HK-2 (cell line): ENCODE measurements at regions not wholly inside any gene's neighbourhood (a gene's known extent, or its start where the extent isn't known, plus 50 kb on each side); places are given as distances from the start of the nearest gene placed in this dataset.
"Not testable (repeated sequence)": the region's sequence is repeated elsewhere in the genome, so short reads cannot be mapped to it uniquely, and the experiment has no call there.

Experiments used
- DNase-seq: peaks from one replicate; pipeline ENCODE4 v3.0.0-alpha.2; 2018; ENCODE audit not compliant: unreplicated experiment

DNA sequence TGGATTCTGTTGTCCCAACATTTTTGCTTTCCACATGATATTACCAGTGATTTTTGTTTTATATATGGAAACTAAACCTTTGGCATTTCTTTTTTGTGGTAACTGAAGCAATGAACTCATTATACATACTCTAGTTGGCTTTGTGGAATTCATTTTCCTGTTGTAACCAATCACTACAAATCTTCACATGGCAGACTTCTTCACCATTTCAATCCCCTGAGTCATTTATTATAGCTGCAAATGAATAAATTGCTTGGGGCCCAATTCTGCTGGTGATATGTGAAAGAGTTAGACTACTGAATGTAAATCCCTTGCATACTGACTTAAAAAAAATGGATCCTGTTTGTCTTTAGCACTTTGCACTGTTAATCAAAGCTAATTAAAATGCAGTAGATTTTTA lies 1709.6 kb upstream of the WWC1 start:
- DNase-seq: no peak

DNA sequence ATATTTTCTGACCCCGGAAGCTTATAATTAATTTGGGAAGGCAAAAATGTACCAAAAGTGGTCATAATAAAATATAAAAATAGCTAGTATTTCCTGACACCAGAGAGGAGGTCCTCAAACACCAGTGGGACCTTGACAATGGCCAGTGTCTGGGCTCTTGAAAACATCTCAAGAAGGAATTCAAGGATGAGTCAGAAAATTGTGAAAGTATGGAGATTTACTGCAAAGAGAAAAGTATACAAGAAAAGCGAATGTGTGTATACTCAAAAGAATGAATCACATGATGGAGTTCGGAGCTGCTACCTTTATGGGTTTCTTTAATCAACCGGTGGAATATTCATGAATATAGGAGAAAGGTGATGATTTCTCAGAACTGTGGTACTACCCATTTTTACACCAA lies 1709.0 kb upstream of the WWC1 start:
- no peak for DNase-seq

DNA sequence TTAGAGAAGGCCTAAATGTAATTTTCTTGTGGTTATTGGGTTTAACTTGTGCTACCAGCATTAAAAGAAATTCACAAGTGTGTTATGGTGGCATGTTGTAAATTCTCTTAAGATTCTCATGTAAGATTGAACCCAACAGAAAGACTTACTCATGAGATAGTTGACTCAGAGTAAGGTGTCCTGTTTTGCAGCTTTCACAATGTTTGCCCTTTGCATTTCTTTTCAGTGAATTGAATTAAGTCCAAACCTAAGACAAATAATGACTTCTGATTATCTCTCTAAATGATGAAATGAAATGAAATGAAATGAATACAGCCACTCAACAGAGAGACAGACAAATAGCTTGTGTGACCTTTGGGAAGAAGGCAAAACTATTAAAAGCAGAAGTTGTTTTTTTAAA lies 1696.9 kb upstream of the WWC1 start:
- DNase-seq: no peak

DNA sequence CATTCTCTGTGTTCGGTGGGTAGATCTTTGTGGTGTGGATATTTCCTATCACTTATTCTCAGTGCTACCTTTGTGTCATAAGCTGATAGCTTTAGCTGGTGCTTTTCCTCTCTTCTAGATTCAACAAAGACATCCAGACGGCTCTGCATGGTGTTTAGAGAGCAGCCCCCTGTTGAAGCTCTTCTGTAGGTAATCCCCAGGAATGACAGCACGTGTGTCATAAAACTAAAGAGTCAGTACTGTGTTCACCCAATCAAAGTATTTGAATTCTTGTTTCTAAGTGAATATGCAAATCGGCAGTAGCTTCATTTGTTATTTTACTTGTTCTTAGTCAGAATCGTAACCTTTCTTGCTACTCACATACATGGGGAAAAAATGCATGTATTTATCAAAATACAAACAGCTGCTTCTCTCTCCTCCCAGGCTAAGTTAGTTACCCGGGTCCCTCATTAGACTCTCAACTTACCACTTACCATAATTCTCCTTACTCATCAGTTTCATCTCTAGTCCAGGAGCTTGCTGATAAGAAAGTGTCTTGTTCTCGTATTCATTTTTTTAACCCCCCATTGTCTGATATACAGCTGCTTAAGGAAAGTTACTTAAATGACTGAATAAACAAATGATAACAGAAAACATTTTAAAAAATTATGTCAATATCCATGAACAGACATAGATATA lies 1696.0 kb upstream of the WWC1 start:
- DNase-seq: no peak

GRCh38 chr5:166596043-166596442 lies 1695.4 kb upstream of the WWC1 start:
- no peak for DNase-seq

- DNase-seq: no peak
Observed at GRCh38 chr5:166602271-166602670, 1689.2 kb upstream of the WWC1 start.

GRCh38 chr5:166617507-166617906 lies 1673.9 kb upstream of the WWC1 start:
- no peak for DNase-seq

DNA sequence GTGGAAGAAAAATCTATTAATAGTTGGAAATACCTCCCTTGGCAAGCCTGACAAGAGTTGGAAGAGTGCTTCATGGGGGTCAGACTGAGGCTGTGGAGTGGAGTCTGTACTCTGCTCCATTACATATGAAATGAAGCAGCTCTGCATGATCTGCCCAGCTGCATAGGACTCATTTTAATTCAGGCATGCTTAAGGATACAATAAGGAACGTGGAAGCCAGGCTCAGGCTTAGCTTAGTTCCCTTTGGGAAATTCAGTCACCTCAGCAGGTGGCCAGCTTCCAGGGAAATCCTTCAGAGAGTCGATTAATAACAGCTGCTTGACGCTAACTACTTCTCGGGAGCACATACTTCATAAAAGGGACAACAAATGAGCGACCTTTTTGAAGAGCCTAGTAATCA lies 1672.9 kb upstream of the WWC1 start:
- DNase-seq: no peak

DNA sequence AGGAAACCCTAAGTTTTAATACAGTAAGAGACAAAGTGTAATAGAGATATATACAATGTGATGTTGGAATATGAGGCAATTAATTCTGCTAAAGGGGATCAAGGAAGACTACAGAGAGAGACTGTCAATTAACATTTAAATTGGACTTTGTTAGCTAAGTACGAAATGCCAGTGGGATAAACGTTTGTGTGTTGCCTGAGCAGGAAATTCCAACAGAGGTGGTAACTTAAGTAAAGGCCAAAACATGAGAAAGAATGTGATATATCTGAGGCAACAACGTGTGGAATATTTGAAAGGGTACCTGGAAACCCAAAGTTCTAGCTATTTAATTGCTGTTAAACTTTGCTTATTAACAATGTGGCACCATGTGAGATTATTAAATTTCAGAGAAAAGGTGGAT lies 1666.9 kb upstream of the WWC1 start:
- DNase-seq: no peak

- no peak for DNase-seq
Observed at GRCh38 chr5:166625210-166625865, 1666.1 kb upstream of the WWC1 start.

DNA sequence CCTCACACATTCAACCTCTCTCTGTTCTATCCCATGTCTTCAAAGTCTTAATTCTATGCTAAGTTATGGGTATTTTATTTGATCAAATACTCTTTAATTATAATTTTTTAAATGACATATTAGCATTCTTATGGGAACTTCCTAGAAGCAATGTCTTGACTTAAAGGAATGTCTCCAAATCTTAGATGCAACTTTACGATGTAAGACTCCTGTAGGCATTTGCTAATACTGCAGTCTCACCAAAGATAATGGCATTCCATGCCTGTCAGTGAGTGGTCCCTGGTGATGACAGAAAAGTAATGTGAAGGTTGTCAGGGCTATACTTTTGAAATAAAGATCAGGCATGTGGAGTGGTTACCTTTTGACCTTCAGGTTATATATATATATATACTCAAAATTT lies 1654.2 kb upstream of the WWC1 start:
- no peak for DNase-seq

GRCh38 chr5:166639151-166639550 lies 1652.3 kb upstream of the WWC1 start:
- no peak for DNase-seq

GRCh38 chr5:166640136-166640535 lies 1651.3 kb upstream of the WWC1 start:
- DNase-seq: not testable (repeated sequence)

DNA sequence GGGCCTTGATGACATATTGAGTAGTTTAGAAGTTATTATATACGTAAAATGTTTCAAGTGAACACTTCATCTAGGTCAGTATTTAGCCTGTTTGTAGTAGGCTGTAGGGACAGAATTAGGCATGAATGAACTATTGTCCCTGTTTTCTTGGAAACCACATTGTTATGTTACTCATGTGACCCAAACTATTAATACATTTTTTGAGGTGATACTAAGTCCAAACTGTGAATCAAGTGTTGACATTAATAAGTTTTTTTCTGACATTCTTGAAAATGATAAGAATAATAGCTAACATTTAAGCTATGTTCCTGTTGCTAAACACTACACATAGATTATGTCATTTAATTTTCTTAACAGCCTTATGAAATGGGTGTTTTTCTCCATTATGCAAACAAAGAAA lies 1642.7 kb upstream of the WWC1 start:
- DNase-seq: no peak

- no peak for DNase-seq
Observed at GRCh38 chr5:166649676-166650075, 1641.8 kb upstream of the WWC1 start.

GRCh38 chr5:166651234-166651633 lies 1640.2 kb upstream of the WWC1 start:
- no peak for DNase-seq

- no peak for DNase-seq
Observed at GRCh38 chr5:166671811-166672210, 1619.6 kb upstream of the WWC1 start.

GRCh38 chr5:166672431-166672830 lies 1619.0 kb upstream of the WWC1 start:
- no peak for DNase-seq

DNA sequence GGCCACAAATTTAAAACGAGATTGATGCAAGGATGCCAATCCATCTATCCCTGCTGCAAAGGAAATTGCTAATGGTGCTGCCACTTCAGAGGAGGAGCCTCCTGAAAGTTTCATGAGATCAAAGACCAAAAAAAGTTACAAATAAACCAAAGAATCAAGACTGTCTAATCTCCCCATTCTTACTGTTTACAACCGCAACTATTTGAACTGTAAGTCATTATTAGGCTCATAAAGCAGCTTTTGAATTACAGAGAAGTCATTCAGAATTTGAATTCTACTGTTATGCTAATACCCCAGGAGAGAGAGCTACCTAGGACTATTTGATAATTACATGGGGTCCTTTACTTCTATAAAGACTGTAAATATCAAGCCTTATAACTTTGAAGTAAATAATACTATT lies 1613.6 kb upstream of the WWC1 start:
- no peak for DNase-seq

DNA sequence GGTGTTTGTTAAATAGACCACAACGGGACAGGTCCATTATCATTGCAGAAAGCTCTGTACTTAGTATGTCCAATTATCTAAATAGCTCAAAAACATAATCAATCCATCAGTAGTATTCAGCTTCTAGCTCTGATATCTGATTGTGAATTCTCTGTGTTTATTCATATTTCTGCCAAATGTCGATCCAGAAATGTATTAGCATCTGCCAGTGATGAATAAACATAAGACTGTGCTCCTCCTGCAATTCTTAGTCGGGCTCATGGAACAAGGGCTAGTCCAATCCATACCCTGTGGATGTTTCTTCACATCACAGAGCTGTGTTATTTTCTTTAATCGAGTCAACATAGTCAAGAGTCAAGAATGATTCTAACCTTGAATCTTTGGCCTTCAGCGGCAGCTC lies 1612.1 kb upstream of the WWC1 start:
- DNase-seq: no peak

- DNase-seq: no peak
Observed at GRCh38 chr5:166695326-166695725, 1596.1 kb upstream of the WWC1 start.

- no peak for DNase-seq
Observed at GRCh38 chr5:166708291-166708690, 1583.2 kb upstream of the WWC1 start.

DNA sequence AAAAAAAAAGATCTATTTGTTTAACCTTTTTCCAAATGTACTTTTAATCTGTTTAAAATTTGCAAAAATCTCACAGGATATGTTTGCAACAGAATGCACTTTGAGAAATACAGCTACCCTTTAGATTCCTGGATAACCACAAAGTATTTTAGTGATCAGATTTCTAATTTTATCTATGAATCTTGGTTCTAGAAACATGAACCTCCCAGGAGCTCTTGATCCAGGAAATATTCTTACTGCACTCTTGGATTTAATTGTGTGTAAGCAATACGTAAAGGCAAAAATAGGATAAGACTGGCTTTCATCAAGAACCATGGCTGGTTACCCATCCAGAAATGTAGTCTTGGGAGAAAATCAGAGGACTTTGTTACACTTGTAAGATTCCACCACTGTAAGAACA lies 1581.8 kb upstream of the WWC1 start:
- DNase-seq: no peak

- DNase-seq: no peak
Observed at GRCh38 chr5:166710271-166710670, 1581.2 kb upstream of the WWC1 start.
